OCI-LY7 (cell line): ENCODE measurements at regions not wholly inside any gene's neighbourhood (a gene's known extent, or its start where the extent isn't known, plus 50 kb on each side); places are given as distances from the start of the nearest gene placed in this dataset.

ENCODE experiments used
- BruUV-seq: library from RNA; stranded (reverse); fragments of 400-500 nt; replicated peaks from 2 replicates; lab custom pipeline; 2021; lab: Mats Ljungman, UMichigan
- CTCF ChIA-PET: fragments of 300-600 bp; sonication (Branson Sonifier 250); formaldehyde crosslinking; loops from one replicate; lab custom pipeline; 2022; ENCODE audit warnings: antibody characterized with exemption; ENCODE audit not compliant: unreplicated experiment; lab: Charles Lee
- POLR2A ChIA-PET: fragments of 300-600 bp; sonication (Branson Sonifier 250); formaldehyde crosslinking; loops from one replicate; lab custom pipeline; 2022; ENCODE audit warnings: antibody characterized with exemption; lab: Charles Lee
- DNase-seq: peaks from one replicate; pipeline ENCODE4 v3.0.0-alpha.2; 2015; ENCODE audit warnings: low spot score
- H2AFZ ChIP-seq: fragments of 200-600 bp; sonication (generic), shearing (Covaris generic); 2 replicates; pipeline ENCODE4 v1.6.1; 2014; ENCODE audit warnings: mild to moderate bottlenecking, antibody characterized with exemption, low read length, moderate library complexity
- H3K27ac ChIP-seq: fragments of 200-600 bp; sonication (generic); 2 replicates; pipeline ENCODE4 v1.5.1; 2014; ENCODE audit warnings: mixed run types, low read depth, mild to moderate bottlenecking, moderate library complexity, low read length, inconsistent platforms; ENCODE audit not compliant: poor library complexity, severe bottlenecking
- H3K36me3 ChIP-seq: fragments of 200-600 bp; sonication (generic); 2 replicates; pipeline ENCODE4 v1.6.1; 2014; ENCODE audit warnings: mild to moderate bottlenecking, antibody characterized with exemption, low read length, moderate library complexity, mixed read lengths; ENCODE audit not compliant: insufficient read depth
- H3K4me1 ChIP-seq: fragments of 200-600 bp; sonication (generic); 2 replicates; pipeline ENCODE4 v1.5.1; 2014; ENCODE audit warnings: mild to moderate bottlenecking, low read length; ENCODE audit not compliant: insufficient read depth, poor library complexity, severe bottlenecking
- H3K4me2 ChIP-seq: fragments of 200-600 bp; sonication (generic); 2 replicates; pipeline ENCODE4 v1.6.1; 2014; ENCODE audit warnings: mild to moderate bottlenecking, low read length
- H3K4me3 ChIP-seq: fragments of 200-600 bp; sonication (generic); 2 replicates; pipeline ENCODE4 v1.5.1; 2014; ENCODE audit warnings: mild to moderate bottlenecking, low read depth, low read length; ENCODE audit not compliant: poor library complexity, severe bottlenecking
- H3K79me2 ChIP-seq: fragments of 200-600 bp; sonication (generic); 2 replicates; pipeline ENCODE4 v1.6.1; 2016; ENCODE audit warnings: low read depth, mild to moderate bottlenecking, low read length, moderate library complexity, mixed read lengths; ENCODE audit not compliant: insufficient read depth
- H3K9me2 ChIP-seq: fragments of 200-600 bp; sonication (generic); 2 replicates; pipeline ENCODE4 v1.6.1; 2016; ENCODE audit warnings: mild to moderate bottlenecking, low read length, mixed read lengths; ENCODE audit not compliant: insufficient read depth
- H3K9me3 ChIP-seq: fragments of 200-600 bp; sonication (generic); 2 replicates; pipeline ENCODE4 v1.6.1; 2014; ENCODE audit warnings: mild to moderate bottlenecking, mixed run types, low read length, mixed read lengths
- H4K20me1 ChIP-seq: fragments of 200-600 bp; sonication (generic); 2 replicates; pipeline ENCODE4 v1.6.1; 2014; ENCODE audit warnings: mild to moderate bottlenecking, antibody characterized with exemption, low read length, moderate library complexity, mixed read lengths; ENCODE audit not compliant: insufficient read depth
- EZH2phosphoT487 ChIP-seq: fragments of 200-600 bp; sonication (generic); IDR thresholded peaks from 2 replicates; pipeline ENCODE4 v1.6.1; 2018; ENCODE audit warnings: low read depth, borderline replicate concordance, mild to moderate bottlenecking, mixed run types, antibody characterized with exemption, low read length, moderate library complexity, mixed read lengths
- intact Hi-C: fragments of 100-400 bp; cut with micrococcal nuclease; formaldehyde crosslinking; loops from one replicate; pipeline ENCODE4 v1.10.0; 2022; ENCODE audit not compliant: unreplicated experiment
- TF ChIP-seq, protein P1 (sequence below): fragments of 200-600 bp; sonication (generic); conservative IDR thresholded peaks from 2 replicates; pipeline ENCODE4 v1.5.1; 2014; ENCODE audit warnings: mild to moderate bottlenecking, antibody characterized with exemption, low read length, moderate library complexity, mixed read lengths

- H3K9me2 ChIP-seq: no peaks in the 10 kb centered on the region
- no peak overlapping the region for H3K4me3 ChIP-seq
- H3K36me3 ChIP-seq: no peaks in the 10 kb centered on the region
- CTCF ChIA-PET: no interaction called here
- DNase-seq: no peak
- BruUV-seq: no TSS peak
- no peak overlapping the region for H3K27ac ChIP-seq
- TF ChIP-seq, protein P1, sequence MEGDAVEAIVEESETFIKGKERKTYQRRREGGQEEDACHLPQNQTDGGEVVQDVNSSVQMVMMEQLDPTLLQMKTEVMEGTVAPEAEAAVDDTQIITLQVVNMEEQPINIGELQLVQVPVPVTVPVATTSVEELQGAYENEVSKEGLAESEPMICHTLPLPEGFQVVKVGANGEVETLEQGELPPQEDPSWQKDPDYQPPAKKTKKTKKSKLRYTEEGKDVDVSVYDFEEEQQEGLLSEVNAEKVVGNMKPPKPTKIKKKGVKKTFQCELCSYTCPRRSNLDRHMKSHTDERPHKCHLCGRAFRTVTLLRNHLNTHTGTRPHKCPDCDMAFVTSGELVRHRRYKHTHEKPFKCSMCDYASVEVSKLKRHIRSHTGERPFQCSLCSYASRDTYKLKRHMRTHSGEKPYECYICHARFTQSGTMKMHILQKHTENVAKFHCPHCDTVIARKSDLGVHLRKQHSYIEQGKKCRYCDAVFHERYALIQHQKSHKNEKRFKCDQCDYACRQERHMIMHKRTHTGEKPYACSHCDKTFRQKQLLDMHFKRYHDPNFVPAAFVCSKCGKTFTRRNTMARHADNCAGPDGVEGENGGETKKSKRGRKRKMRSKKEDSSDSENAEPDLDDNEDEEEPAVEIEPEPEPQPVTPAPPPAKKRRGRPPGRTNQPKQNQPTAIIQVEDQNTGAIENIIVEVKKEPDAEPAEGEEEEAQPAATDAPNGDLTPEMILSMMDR: no peak
- TF ChIP-seq EZH2phosphoT487: no peak
- intact Hi-C loops: no loop called here
- no peaks in the 10 kb centered on the region for H3K4me1 ChIP-seq
- POLR2A ChIA-PET: interaction anchor here (0.7 to 1.7 kb wide), 6 partner anchors 10 to 768 kb away, joined by 3 to 7 read pairs (median 4); no protein-coding TSS in a partner anchor
- H3K79me2 ChIP-seq: no peaks in the 10 kb centered on the region
- H3K4me2 ChIP-seq: no peak overlapping the region
- H4K20me1 ChIP-seq: no peaks in the 10 kb centered on the region
- peaks cover 21% of the 10 kb centered on the region for H3K9me3 ChIP-seq
- H2AFZ ChIP-seq: no peak overlapping the region
Measured at GRCh38 chr6:106856227-106856874, 118.2 kb downstream of the CD24 start.

- BruUV-seq: no TSS peak
- H3K9me2 ChIP-seq: no peaks in the 10 kb centered on the region
- no peak overlapping the region for H2AFZ ChIP-seq
- H4K20me1 ChIP-seq: no peaks in the 10 kb centered on the region
- H3K4me3 ChIP-seq: no peak overlapping the region
- DNase-seq: no peak
- no peaks in the 10 kb centered on the region for H3K36me3 ChIP-seq
- intact Hi-C loops: no loop called here
- H3K4me1 ChIP-seq: no peaks in the 10 kb centered on the region
- ChIA-PET POLR2A (interaction anchor here (0.6 kb wide), 1 partner anchor 15 kb away, joined by 5 read pairs; no protein-coding TSS in a partner anchor), CTCF (no interaction called here)
- no peaks in the 10 kb centered on the region for H3K79me2 ChIP-seq
- H3K9me3 ChIP-seq: peaks cover 11% of the 10 kb centered on the region; the same call in 1 of the 2 replicates
- TF ChIP-seq EZH2phosphoT487: no peak
- TF ChIP-seq, protein P1: no peak
- no peak overlapping the region for H3K27ac ChIP-seq
- H3K4me2 ChIP-seq: no peak overlapping the region
Measured at GRCh38 chr6:106855117-106855516, 119.4 kb downstream of the CD24 start.
